Midbrain (tissue), 1 donor: ENCODE measurements at regions not wholly inside any gene's neighbourhood (a gene's known extent, or its start where the extent isn't known, plus 50 kb on each side); places are given as distances from the start of the nearest gene placed in this dataset.
"Not testable (repeated sequence)": the region's sequence is repeated elsewhere in the genome, so short reads cannot be mapped to it uniquely, and the experiment has no call there.

Experiments used
- DNase-seq: peaks from one replicate; lab custom pipeline; 2025; lab: John Stamatoyannopoulos, UW

DNA sequence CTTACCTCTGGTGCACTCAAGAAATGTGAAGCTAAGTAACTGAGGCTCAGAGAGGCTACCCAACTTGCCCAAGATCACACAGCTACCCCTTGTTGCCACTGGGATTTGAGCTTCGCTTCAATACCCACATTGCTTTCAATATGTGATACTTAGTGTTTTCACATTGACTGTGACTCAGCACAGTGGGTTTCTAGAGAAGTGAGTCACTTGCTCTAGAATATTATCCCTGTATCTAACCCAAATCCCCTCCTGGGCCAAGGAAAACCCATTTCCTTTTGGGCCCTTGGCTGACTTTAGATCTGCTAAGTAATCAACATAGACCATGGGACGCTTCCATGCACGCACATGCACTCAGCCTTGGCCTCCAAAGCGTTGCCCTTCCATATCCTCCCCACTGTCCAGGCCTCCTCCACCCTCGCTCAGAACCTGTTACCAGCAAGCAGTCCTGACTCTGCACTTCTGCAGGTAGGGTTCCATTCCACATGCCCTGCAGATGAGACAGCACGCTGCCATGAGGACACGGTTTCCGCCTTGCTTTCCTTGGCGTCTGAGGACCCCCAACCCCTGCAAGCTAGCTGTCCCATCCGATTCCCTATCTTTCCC is 87.7 kb upstream of the CHST15 start:
- no peak for DNase-seq

DNA sequence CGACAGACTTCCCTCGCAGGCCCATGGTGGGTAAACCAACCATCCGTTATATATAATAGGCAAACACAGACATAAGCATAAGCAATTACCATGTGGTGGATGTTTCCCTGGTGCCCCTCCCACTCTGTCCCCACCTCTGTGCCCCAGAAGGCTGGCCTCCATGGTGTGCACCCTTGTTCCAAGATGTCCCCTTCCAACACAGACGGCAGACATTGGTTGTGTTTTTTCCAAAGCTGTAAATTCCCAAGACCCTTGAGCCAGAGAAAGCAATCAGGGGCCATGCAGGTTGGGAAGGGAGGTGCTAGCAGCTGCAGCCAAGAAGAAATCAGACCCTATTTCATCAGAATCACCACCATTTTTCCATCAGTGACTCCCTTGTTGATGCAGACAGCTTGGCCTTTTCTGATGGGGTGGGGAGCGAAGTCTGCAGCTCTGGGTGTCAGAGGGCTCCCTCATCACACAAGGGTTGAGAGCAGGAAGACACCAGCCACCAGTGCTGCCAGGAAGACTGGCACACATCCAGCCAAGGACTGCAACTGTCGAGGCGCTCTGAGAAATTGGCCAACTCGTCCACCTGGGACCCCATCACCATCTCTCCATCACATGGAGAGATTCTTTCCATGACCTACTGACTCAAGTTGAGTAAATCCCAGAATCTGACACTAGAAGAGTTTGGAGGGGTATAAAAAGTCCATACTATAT is 86.8 kb upstream of the CHST15 start:
- DNase-seq = no peak

DNA sequence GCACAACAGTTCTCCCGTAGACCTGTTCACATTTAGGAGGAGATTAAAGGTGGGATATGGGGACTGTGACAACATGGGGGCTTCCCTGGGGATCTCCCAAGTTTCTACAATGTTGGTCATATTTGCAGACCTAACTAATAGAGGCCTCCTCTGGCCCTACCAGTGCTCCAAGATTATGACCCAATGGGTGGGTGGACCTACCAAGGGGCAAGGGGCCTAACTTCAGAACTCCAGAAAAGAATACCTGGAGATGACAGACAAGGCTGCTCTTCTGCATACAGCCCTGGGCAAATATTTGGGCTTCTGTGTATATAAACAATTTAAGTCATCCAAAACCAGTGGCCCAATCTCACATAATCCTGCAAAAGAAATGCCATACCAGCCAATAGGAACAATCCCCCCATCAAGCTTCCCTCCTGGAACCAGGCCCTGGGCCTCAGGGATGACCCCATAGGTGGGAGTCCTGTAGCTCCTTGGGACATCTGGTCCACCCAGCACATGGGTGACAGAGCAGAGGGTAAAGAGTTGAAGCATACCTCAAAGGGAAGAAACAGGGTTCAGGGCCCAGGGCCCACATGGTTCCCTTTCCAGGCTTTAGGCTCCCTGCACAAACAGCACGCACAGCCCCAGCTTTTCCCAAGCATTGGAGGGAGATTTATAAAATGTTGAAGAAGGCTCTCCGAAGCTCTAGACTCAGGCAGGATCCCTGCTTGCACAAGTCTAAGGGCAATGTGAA is 86.1 kb upstream of the CHST15 start:
- no peak for DNase-seq

DNA sequence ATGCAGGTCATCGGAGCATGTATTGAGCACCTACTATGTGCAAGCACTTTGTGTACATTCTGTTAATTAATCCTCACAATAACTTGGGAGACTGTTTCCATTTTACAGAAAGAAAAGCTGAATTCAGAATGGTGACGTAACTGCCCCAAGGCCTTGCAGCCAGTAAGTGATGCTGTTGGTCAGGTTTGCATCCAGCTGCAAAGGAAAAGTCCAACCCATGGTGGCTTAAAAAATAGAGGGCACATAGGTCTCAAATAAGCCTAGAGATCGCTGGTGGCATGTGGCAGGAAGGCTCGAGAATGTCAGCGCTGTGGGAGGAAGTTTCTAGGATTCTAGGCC is 83.8 kb upstream of the CHST15 start:
- no peak for DNase-seq

DNA sequence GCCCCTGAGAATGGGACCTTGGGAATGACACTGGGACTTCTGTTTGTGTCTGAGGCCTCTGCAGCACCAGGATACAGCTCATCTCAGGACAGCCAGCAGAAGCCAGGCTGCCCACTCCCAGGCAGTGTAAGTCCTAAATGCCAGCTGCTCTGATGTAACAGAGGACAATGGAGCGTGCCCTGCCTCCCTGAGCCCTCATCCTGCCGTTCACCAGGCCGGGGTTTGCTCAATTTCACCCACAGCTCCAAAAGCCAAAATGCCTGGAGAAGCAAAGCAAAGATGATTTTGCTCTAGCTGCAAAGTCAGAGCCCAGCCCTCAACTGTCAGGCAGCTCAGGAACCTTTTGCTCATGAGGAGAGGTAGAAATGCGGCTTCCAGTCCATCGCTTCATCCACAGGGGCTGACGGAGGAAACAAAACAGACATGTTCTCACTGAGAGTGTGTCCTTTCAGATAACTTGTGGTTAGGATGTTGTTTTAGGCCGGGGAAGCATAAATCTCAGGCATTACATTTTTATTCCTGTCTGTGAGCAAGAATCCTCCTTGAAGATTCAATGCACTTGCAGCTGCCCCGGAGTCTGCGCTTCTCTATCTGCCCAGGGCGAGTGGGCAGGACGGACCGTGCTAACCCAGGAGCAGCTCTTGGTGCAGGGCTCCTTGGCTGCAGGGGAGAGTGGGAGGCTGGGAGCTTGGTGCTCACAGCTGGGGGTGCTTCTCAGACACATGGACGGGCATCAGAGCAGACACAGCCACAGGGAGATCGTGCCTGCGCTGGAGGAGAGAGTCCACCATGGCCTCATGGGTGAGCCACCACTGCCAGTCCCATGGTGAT is 83.2 kb upstream of the CHST15 start:
- DNase-seq = no peak

DNA sequence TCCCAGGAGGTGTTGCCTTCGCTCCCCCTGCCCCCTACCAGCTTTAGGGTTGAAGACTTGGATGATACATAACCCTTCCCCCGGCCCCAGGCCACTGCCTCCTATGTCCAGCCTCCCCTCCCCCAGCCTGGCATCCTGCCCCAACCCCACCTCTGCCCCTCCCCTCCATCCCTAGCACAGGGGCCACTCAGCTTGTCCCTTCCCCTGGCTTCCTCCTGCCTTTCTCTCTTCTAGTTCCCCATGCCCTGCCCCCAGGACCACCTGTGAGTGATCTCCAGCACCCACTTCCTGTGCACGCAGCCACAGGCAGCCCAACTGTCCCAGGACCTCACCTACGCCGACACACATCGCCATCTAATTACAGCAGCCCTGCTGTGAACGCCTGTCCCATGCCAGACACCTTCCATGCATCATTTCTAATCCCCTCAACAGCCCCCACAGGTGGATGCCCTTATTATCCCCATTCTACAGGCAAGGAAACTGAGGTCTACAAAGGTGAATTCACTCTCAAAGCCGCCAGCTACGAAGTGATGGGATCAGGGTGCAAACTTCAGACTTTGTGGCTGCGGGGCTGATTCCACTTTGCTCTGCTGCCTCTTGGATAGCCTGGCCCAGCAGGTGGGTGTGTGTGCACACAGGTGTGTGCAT is 82.4 kb upstream of the CHST15 start:
- DNase-seq = no peak

DNA sequence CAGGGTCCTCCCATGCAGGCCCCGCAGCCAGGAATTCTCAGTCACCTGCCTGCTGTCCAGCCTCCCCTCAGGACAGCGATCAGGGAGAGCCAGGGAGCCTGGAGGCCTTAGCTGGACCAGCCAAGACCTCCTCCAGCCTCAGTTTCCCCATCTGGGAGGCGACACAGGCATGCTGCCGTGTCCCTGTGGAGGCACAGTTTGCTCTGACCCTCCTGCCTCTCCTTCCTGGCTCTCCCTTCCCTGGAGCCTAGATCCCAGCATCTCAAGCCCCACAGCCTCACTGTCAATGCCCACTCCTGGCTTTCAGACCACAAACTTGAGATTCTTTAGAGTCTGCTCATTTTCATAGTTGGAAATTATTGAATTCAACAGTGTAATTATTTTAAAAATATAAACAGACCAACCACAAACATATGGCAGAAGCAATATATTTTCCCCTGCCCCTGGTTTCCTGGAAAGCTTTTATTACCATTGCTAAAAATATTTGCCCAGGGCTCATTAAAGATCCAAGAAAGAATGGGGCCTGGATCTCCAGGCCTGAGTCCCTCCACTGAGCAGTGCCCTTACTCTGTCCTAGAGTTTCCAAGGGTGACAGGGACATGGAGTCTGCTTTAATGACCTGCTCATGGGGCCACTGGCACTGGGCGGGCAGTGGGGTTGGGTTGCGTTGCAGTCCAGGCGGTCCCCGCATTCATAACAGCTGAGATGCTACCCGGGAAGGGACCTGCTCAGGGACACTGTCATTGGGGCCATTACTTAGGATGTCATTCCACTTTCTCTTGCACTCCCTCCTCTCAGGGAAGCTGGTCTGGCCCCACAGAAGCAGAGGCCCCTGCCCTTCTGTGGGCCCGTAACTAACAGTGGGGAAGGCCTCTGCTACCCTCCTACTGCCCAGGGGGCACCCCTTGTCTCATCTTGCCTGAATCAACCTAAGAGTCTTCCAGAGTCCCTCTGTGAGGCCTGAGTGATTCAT is 81.6 kb upstream of the CHST15 start:
- DNase-seq = no peak

DNA sequence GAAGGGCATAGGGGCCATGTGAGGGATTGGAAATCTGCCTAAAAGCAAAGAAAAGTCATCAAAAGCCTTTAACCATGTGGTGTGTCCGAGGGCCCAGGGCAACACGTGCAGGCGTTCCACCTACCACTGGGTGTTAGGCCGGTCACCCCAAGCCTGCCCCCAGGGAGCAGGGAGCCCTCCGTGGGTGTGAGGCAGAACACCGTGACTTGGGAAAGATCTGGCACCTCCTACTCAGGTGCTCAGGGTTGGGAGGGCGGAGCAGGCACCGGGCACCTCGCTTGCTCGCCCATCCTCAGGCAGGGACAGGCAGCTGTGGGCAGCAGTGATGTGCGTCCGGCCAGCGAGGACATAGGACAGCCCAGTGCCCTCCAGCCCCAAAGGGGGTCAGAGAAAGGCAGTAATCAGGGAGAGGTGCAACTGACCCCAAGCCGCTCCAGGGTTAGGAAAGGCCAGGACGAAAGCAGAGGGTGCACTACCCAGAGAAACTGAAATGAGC is 80.7 kb upstream of the CHST15 start:
- no peak for DNase-seq

DNA sequence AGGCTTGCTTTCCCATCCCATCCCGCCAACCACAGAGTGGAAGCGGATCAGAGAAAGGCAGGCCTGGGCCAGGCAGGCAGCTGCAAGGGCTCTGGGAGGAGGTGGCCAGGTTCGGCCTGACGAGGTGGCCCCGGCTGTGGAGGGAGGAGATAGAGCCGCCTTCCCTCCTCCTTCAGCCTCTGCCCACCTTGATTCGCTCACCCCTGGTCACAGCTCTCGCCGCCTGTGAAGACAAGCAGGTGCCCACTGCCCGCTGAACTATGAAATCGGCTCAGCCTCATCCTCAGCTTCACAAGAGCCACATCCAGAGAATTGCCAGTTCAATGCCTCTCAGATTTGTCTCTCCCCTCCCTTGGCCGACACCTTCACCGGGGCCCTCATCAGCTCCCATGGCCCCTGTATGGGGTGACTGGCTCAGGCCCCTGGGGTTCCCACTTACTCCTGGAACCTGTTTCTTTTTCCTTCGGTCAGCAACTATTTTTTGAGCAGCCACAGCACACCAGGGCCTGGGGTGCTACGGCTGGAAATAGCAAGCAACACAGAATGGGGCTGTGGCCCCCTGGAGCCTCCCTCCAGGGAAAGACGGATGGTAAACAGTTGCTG is 80.0 kb upstream of the CHST15 start:
- no peak for DNase-seq

DNA sequence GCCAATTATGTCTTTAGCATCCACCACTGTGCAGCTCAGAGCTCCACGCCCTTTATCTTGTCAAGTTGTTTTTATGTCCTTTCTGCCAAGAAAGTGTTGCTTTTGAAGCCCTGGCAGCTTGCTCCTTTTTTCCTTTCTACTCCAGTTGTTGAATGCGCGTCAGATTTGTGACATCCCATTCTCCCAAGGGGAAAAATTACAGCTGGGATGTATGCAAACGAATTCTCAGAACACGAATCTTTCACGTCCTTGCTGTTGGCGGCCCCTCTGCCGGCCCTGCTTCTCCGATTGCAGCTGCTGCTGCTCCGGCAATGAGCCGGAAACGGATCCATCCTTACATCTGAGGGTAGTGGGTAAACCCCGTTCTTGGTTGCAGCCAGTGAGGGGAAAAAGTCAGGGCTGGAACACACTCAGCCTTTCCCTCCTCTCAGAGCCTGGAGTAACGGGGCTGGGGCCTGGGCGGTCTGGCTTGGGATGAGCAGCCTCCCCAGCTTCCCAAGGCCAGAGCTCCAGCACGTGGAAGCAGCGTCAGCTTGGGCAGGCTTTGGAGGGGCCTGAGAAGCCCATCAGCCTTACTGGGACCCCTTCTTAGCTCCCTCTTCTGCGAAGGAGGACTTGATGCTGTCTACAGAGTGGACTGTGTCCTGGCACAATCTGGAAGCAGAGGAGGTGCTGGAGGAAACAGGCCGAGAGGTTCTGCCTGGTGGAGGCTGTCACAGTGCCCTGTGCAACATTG is 79.0 kb upstream of the CHST15 start:
- DNase-seq = no peak

DNA sequence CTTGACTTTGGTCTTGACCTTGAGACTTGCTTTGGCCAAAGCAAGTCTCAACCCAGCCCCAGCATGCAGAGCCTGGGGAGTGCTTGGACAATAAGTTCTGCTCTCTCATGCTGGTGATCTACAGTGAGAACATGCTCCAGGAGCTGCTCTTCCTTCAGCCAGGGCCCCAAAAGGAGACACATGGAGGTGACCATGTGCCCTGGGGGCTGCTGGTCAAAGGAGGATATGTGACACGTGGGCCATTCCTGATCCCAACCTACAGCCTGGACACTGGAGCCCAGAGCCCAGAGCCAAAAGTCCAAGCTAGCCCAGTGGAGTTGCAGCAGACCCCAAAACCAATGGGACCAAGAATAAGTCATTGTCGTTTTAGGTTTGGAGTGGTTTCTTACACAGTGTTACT is 78.2 kb upstream of the CHST15 start:
- DNase-seq = no peak

DNA sequence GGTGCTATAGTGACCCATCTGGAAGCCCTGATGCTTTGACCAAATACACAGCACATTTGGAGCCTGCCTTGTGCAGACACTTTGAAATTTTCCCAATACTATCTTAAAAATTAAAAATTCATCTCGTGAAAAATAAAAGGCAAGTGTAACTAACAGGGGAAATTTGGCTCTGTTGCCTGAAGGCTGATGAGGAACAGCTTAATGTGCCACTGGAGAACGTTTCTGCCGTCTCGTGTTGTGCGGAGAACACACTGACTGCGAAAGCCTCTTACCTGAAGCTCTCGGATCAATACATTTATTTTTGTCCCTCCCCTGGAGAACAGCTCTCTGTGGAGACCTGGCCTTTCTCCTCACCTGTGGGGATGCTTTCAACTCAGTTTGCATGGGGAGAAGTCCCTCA is 77.2 kb upstream of the CHST15 start:
- DNase-seq = no peak

DNA sequence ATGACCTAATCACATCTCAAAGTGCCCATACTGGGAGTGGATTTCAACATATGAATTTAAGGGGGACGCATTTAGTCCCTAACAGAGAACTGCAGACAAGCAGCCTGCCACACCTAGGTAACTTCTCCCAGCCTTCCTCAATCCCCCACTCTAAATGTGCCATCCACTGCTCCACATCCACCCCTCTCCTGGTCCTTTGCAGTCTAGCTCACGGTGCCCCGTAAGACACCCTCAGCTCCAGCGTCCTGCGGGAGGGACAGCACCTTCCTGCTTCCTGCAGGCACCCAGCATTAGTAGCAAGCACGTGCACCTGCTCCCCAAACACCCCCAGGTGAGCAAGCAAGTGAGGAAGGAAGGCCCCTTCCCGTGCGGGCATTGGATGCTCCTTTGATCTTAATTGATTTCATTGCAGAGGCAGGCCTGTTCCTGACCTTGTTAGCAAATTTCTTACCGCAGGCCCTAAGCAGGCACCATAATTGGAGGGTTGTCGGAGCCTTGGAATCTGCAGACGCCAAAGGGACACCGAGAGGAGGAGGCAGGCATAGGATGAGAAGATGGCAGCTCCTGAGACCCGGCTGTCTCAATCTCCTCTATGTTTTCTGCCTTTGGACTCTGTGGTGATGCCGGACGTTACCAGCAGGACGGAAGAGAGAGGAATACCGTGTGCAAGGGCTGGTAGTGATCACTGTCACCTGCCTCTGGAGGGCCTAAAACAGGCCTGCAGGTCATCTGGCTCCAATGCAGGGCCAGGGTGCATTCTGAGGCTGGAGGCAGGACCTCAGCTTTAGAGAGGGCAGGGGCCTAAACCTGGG is 75.8 kb upstream of the CHST15 start:
- DNase-seq = no peak

DNA sequence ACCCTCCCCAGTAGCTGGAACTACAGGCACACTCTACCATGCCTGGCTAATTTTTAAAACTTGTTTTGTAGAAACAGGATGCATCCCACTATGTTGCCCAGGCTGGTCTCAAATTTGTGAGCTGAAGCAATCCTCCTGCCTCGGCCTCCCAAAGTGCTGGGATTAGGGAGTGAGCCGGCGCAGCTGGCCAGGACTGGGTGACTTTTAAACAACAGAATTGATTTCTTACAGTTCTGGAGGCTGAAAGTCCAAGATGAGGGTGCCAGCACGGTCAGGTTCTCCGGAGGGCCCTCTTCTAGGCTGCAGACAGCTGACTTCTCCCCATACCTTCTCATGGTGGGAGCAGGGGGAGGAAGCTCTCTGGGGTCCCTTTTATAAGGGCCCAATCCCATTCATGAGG is 75.2 kb upstream of the CHST15 start:
- DNase-seq = no peak

DNA sequence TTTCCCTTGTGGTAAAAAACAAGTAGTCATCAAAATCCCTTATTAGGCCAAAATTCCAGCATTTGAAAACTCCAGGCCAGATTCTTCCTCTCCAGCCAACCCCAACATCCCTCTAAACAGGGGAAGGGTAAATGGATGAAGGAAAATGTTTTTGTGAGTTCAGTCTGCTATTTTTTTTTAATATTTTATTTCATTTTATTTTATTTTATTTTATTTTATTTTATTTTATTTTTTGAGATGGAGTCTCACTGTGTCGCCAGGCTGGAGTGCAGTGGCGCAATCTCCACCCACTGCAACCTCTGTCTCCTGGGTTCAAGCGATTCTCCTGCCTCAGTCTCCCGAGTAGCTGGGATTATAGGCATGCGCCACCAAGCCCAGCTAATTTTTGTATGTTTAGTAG is 74.5 kb upstream of the CHST15 start:
- DNase-seq = not testable (repeated sequence)

DNA sequence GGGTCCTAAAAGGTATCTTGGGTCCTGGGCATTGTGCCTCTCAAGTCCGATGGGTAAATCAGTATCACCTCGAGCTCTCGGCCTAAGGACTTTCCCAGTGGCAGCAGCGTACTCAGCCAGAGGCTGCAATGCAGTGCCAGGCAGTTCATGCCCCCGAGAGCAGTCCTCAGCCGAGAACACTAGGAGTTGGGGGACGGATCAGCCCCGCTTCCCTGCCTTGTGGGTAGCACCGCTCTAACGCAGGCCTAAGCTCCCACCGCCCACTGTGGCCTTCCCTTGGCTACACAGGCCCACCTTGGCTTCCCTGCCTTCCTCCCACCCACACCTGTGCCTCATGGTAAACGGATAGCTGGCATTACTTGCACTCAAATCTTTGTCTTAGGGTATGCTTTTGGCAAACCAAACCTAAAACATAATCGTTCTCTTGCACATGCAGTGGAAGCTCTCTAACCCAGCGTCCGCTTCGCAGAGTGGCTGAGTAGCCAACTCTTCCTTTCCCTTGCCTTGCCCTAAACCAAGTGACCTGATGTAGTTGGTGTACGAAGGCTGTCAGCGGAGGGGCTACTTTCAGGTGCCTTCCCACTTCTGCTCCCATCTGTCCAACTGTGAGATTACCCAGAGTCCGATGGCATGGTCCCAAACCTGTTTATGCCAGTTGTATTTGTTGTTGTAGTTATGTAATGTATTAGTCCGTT is 73.2 kb upstream of the CHST15 start:
- no peak for DNase-seq

DNA sequence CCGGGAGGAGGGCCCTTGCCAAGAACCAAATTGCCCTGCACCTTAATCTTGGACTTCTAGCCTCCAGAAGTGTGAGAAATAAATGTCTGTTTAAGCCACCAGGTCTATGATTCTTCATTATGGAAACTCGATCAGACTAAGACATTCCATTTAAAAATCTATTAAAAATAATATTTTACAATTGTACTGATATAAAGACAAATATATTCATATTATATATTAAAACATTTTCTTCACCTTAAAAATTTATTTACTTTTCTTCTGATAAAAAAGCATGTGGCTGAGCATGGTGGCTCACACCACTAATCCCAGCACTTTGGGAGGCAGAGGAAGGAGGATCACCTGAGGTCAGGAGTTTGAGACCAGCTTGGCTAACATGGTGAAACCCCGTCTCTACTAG is 72.4 kb upstream of the CHST15 start:
- no peak for DNase-seq

DNA sequence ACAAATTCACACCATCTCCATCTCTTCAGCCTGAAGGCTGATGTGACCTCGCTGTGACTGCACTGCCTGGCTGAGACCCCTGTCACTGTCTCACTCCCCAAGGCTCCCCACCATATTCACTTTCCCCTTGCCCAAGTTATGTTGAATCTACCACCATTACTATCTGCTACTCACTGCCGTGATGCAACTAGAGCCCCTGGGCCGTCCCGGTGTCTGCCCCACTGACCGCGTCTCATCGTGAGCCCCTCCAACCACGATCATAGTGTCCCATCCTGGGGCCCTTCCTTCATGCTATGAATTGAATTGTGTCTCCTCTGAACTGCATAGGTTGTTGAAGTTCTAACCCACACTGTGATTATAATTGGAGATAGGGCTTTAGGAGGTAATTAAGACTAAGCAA is 71.9 kb upstream of the CHST15 start:
- DNase-seq = no peak
